CD14-positive monocyte (primary cell): ENCODE measurements at regions not wholly inside any gene's neighbourhood (a gene's known extent, or its start where the extent isn't known, plus 50 kb on each side); places are given as distances from the start of the nearest gene placed in this dataset.

Experiments used
- DNase-seq, 3 donors: peaks; one replicate each; pipeline ENCODE4 v3.0.0-alpha.2; 2011 to 2022
- H2AFZ ChIP-seq: 2 replicates; pipeline ENCODE4 v1.6.0; 2012; ENCODE audit warnings: mild to moderate bottlenecking, low read depth, low read length, inconsistent platforms; ENCODE audit not compliant: insufficient read depth, poor library complexity, severe bottlenecking
- H3K27ac ChIP-seq, 2 donors: 1 replicate in 1 of 2; 2 replicates in 1 of 2; pipeline ENCODE4 v1.5.1; 2012 to 2013; ENCODE audit warnings: low read length in 2 of 2, control low read depth in 1 of 2, inconsistent platforms in 1 of 2, low read depth in 1 of 2, mild to moderate bottlenecking in 1 of 2
- H3K27me3 ChIP-seq, 2 donors: one replicate each; pipeline versions ENCODE4 v1.6.0 to v1.6.1; 2011 to 2013; ENCODE audit warnings: low read length in 2 of 2; ENCODE audit not compliant: control insufficient read depth in 2 of 2, insufficient read depth in 2 of 2
- H3K36me3 ChIP-seq, 2 donors: replicated peaks in 1 of 2; 1 replicate in 1 of 2; 2 replicates in 1 of 2; pipeline versions ENCODE4 v1.5.1 to v1.6.1; 2012 to 2013; ENCODE audit warnings: low read length in 2 of 2, control low read depth in 1 of 2, inconsistent platforms in 1 of 2, mild to moderate bottlenecking in 1 of 2; ENCODE audit not compliant: insufficient read depth in 2 of 2, control insufficient read depth in 1 of 2
- H3K4me1 ChIP-seq, 2 donors: 1 replicate in 1 of 2; 2 replicates in 1 of 2; pipeline versions ENCODE4 v1.5.1 to v1.6.1; 2012 to 2013; ENCODE audit warnings: low read length in 2 of 2, control low read depth in 1 of 2, inconsistent platforms in 1 of 2, mild to moderate bottlenecking in 1 of 2, moderate library complexity in 1 of 2; ENCODE audit not compliant: insufficient read depth in 2 of 2, control insufficient read depth in 1 of 2
- H3K4me2 ChIP-seq: replicated peaks from 2 replicates; pipeline ENCODE3; 2012; ENCODE audit warnings: low read length, moderate library complexity, mild to moderate bottlenecking; ENCODE audit not compliant: poor library complexity, severe bottlenecking; ENCODE audit errors: extremely low read depth
- H3K4me3 ChIP-seq, 3 experiments: fragments of 200-600 bp in 1 of 3; sonication (generic) in 1 of 3; replicated peaks in 1 of 3; 1 replicate in 2 of 3; 2 replicates in 1 of 3; pipeline ENCODE4 v1.5.1; 2011 to 2013; ENCODE audit warnings: low read length in 3 of 3, mild to moderate bottlenecking in 3 of 3, control low read depth in 2 of 3, low read depth in 2 of 3, inconsistent platforms in 1 of 3, moderate library complexity in 1 of 3
- H3K79me2 ChIP-seq: 2 replicates; pipeline ENCODE4 v1.6.0; 2012; ENCODE audit warnings: mild to moderate bottlenecking, control low read depth, inconsistent platforms, low read length, moderate library complexity; ENCODE audit not compliant: insufficient read depth
- H3K9ac ChIP-seq: 2 replicates; pipeline ENCODE4 v1.6.0; 2017; ENCODE audit warnings: low read length, mild to moderate bottlenecking; ENCODE audit not compliant: insufficient read depth, poor library complexity, severe bottlenecking
- H3K9me3 ChIP-seq, 2 donors: replicated peaks in 1 of 2; 1 replicate in 1 of 2; 2 replicates in 1 of 2; pipeline versions ENCODE4 v1.5.1 to v1.6.1; 2012 to 2013; ENCODE audit warnings: low read length in 2 of 2, control low read depth in 1 of 2; ENCODE audit not compliant: control insufficient read depth in 1 of 2, insufficient read depth in 1 of 2
- H4K20me1 ChIP-seq: 2 replicates; pipeline ENCODE4 v1.6.0; 2012; ENCODE audit warnings: mild to moderate bottlenecking, low read length, control low read depth, moderate library complexity; ENCODE audit not compliant: insufficient read depth
- H3K27ac Mint-ChIP-seq, 7 donors: one replicate each; pipeline ENCODE4 v1.8.0; 2020; ENCODE audit warnings: mild to moderate bottlenecking in 7 of 7, mixed read lengths in 7 of 7, moderate library complexity in 6 of 7, inconsistent platforms in 2 of 7
- H3K27me3 Mint-ChIP-seq, 3 donors: one replicate each; pipeline ENCODE4 v1.8.0; 2021 to 2022; ENCODE audit warnings: low read depth in 3 of 3, mild to moderate bottlenecking in 3 of 3, mixed read lengths in 3 of 3, moderate library complexity in 3 of 3, inconsistent platforms in 1 of 3
- H3K36me3 Mint-ChIP-seq, 2 donors: one replicate each; pipeline ENCODE4 v1.8.0; 2020; ENCODE audit warnings: mixed read lengths in 2 of 2, inconsistent platforms in 1 of 2, mild to moderate bottlenecking in 1 of 2
- H3K4me1 Mint-ChIP-seq: one replicate; pipeline ENCODE4 v1.8.0; 2020; ENCODE audit warnings: mild to moderate bottlenecking, mixed read lengths
- H3K4me3 Mint-ChIP-seq, 2 donors: one replicate each; pipeline ENCODE4 v1.8.0; 2020; ENCODE audit warnings: mild to moderate bottlenecking in 2 of 2, mixed read lengths in 2 of 2, moderate library complexity in 1 of 2
- H3K9me3 Mint-ChIP-seq, 7 donors: one replicate each; pipeline ENCODE4 v1.8.0; 2020 to 2022; ENCODE audit warnings: mixed read lengths in 7 of 7, mild to moderate bottlenecking in 6 of 7, moderate library complexity in 6 of 7, inconsistent platforms in 2 of 7
- CTCF ChIP-seq: fragments of 200-600 bp; IDR thresholded peaks from one replicate; pipeline ENCODE4 v1.8.0; 2022; ENCODE audit warnings: antibody characterized with exemption, mild to moderate bottlenecking
- WGBS: methylation state at CpG from one replicate; pipeline ENCODE4 v1.1.5; 2013; ENCODE audit warnings: missing lambda C conversion rate; ENCODE audit not compliant: insufficient coverage; 5-methylcytosine and 5-hydroxymethylcytosine counted together
- intact Hi-C, 2 donors: fragments of 100-400 bp; cut with micrococcal nuclease; formaldehyde crosslinking; loops; one replicate each; pipeline versions ENCODE4 v1.15.0 to v1.15.1; 2023

DNA sequence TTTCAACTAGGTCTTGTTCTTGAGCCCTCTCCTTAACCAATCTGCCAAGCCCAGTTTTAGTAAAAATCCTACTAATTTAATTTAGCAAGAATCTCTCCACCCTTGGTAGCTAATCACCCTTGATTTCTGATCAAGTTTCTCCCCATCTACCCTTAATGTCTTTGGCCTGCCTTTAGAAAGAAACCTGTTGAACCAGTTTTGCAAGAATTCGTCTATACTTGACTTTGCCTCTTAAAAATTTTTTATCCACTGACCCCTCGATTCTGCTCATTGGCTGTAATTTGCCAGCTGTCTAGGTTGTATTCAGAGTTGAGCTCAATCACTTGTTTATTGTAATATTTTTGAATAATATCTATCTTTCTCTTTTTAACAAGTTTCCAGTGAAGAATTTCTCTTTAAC lies 1138.5 kb downstream of the CDH11 start:
- Histone ChIP-seq H3K36me3 (no peaks in the 10 kb centered on the region), H3K27ac (no peak overlapping the region), H3K4me3 (no peak overlapping the region), H3K9me3 (no peaks in the 10 kb centered on the region), H3K4me2 (no peak overlapping the region), H2AFZ (no peak overlapping the region), H3K79me2 (no peaks in the 10 kb centered on the region), H3K9ac (no peak overlapping the region), H3K27me3 (no peaks in the 10 kb centered on the region), H3K4me1 (no peaks in the 10 kb centered on the region), H4K20me1 (no peaks in the 10 kb centered on the region)
- Mint-ChIP-seq H3K27ac (no peak overlapping the region), H3K4me1 (no peaks in the 10 kb centered on the region), H3K36me3 (no peaks in the 10 kb centered on the region), H3K27me3 (no peaks in the 10 kb centered on the region), H3K4me3 (no peak overlapping the region), H3K9me3 (peaks cover 0 to 5% (median 3%) of the 10 kb centered on the region in 7 donors)
- WGBS = no CpG with 5 or more reads among the region's 2 CpGs
- no peak for TF ChIP-seq CTCF
- no peak for DNase-seq
- intact Hi-C loops = no loop called here

- Mint-ChIP-seq H3K27ac (no peak overlapping the region), H3K4me1 (no peaks in the 10 kb centered on the region), H3K9me3 (peaks cover 0 to 7% (median 3%) of the 10 kb centered on the region in 7 donors), H3K4me3 (no peak overlapping the region), H3K36me3 (no peaks in the 10 kb centered on the region), H3K27me3 (no peaks in the 10 kb centered on the region)
- DNase-seq = no peak
- TF ChIP-seq CTCF = no peak
- Histone ChIP-seq H3K9me3 (no peaks in the 10 kb centered on the region), H3K27me3 (no peaks in the 10 kb centered on the region), H3K4me3 (no peak overlapping the region), H3K9ac (no peak overlapping the region), H3K27ac (no peak overlapping the region), H3K4me2 (no peak overlapping the region), H3K4me1 (no peaks in the 10 kb centered on the region), H4K20me1 (no peaks in the 10 kb centered on the region), H2AFZ (no peak overlapping the region), H3K36me3 (no peaks in the 10 kb centered on the region), H3K79me2 (no peaks in the 10 kb centered on the region)
- 80% methylated on average over 1 of the region's 3 CpGs for WGBS
- intact Hi-C loops = no loop called here
These were observed 1139.1 kb downstream of the CDH11 start for GRCh38 chr16:63982741-63983140.
